ENCODE measurements at regions not wholly inside any gene's neighbourhood (a gene's known extent, or its start where the extent isn't known, plus 50 kb on each side); places are given as distances from the start of the nearest gene placed in this dataset.

DNA sequence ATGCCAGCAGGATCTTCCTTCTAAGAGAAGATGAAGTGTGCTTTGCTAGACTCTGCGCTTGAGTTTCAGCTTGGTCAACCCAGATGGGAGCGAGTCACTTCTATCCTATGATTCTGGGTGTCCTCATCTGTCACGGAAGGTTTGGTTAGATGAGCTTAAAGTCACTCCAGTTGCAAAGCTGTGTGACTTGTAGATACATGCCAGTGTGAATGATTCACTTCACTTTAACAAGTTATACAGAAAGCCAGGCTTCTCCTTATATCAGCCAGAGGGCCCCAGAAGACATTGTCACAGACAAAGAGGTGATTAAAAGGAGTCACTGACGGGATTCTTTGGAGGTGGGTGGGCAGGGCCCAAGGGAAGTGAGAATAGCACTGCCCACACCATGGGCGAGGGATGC, 122.6 kb upstream of the PFKP start:
- no peak overlapping the region for H3K27ac ChIP-seq
- DNase-seq (ENCODE audit: low spot score), result no peak
- no peak overlapping the region for H3K27ac Mint-ChIP-seq
- no peaks in the 10 kb centered on the region for H3K36me3 Mint-ChIP-seq
- H3K9ac ChIP-seq, result no peak overlapping the region
- H3K4me3 ChIP-seq, result no peak overlapping the region
- no peak overlapping the region for H2AFZ ChIP-seq (replicated peaks)
- no peaks in the 10 kb centered on the region for H3K36me3 ChIP-seq
- peaks cover 5% of the 10 kb centered on the region for H3K27me3 Mint-ChIP-seq (ENCODE audit: insufficient read depth, low read depth)
- peaks cover 2% of the 10 kb centered on the region for H3K9me3 Mint-ChIP-seq
- H3K4me1 ChIP-seq, result no peaks in the 10 kb centered on the region
- no peak for TF ChIP-seq EZH2 (IDR thresholded peaks at IDR 0.05)
- TF ChIP-seq, protein P1, sequence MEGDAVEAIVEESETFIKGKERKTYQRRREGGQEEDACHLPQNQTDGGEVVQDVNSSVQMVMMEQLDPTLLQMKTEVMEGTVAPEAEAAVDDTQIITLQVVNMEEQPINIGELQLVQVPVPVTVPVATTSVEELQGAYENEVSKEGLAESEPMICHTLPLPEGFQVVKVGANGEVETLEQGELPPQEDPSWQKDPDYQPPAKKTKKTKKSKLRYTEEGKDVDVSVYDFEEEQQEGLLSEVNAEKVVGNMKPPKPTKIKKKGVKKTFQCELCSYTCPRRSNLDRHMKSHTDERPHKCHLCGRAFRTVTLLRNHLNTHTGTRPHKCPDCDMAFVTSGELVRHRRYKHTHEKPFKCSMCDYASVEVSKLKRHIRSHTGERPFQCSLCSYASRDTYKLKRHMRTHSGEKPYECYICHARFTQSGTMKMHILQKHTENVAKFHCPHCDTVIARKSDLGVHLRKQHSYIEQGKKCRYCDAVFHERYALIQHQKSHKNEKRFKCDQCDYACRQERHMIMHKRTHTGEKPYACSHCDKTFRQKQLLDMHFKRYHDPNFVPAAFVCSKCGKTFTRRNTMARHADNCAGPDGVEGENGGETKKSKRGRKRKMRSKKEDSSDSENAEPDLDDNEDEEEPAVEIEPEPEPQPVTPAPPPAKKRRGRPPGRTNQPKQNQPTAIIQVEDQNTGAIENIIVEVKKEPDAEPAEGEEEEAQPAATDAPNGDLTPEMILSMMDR (IDR thresholded peaks at IDR 0.05), result no peak
- TF ChIP-seq EZH2phosphoT487 (IDR thresholded peaks at IDR 0.05), result no peak
- H3K27me3 ChIP-seq, result no peaks in the 10 kb centered on the region
- no peaks in the 10 kb centered on the region for H3F3A ChIP-seq (ENCODE audit: low read depth)
- H3K4me2 ChIP-seq, result no peak overlapping the region
- H3K79me2 ChIP-seq (ENCODE audit: low read depth), result no peaks in the 10 kb centered on the region
- no peaks in the 10 kb centered on the region for H4K20me1 ChIP-seq (ENCODE audit: low read depth)
- H3K4me3 Mint-ChIP-seq, result no peak overlapping the region
- H3K9me3 ChIP-seq (ENCODE audit: low read depth), result no peaks in the 10 kb centered on the region
- H3K4me1 Mint-ChIP-seq, result no peaks in the 10 kb centered on the region

DNA sequence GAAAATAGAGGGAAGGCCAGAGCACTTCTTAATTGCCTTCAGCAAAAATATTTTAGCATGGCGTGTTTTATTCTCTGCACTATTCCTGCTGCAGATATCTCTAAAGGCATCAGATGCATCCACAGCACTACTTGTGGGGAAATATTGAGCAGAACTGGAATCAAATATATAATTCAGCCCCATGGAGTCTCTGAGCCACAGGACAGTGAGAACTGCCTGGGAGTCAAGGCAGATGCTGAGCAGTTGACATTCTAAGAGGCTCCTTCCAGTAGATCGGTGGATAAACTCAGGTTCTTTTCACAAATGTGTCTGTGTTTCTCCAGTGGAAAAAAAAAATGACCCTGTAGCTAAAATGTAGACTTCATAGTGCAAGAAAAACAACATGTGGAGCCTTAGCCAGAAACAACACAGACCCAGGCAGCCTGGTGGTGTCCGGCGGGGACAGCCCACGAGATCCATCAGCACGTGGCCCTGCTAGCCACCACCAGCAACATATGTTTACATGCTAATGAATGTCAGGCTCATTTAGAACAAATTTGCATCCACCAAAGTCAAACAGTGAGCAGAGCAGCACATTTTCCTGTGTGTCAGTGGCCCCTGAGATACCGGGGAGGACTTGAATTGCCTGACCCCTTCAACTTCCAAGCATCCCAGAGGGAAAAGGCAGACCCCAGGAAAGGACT, 123.3 kb upstream of the PFKP start:
- Histone ChIP-seq H2AFZ (replicated peaks) (no peak overlapping the region), H3K79me2 (ENCODE audit: low read depth) (no peaks in the 10 kb centered on the region), H3K27ac (no peak overlapping the region), H3K4me1 (no peaks in the 10 kb centered on the region), H4K20me1 (ENCODE audit: low read depth) (no peaks in the 10 kb centered on the region), H3K9me3 (ENCODE audit: low read depth) (no peaks in the 10 kb centered on the region), H3K27me3 (no peaks in the 10 kb centered on the region), H3F3A (ENCODE audit: low read depth) (no peaks in the 10 kb centered on the region), H3K4me3 (no peak overlapping the region), H3K9ac (no peak overlapping the region), H3K4me2 (no peak overlapping the region), H3K36me3 (no peaks in the 10 kb centered on the region)
- H3K36me3 Mint-ChIP-seq, result no peaks in the 10 kb centered on the region
- TF ChIP-seq EZH2phosphoT487 (IDR thresholded peaks at IDR 0.05), result no peak
- TF ChIP-seq EZH2 (IDR thresholded peaks at IDR 0.05), result no peak
- TF ChIP-seq, protein P1 (IDR thresholded peaks at IDR 0.05), result no peak
- no peak overlapping the region for H3K4me3 Mint-ChIP-seq
- H3K27me3 Mint-ChIP-seq (ENCODE audit: insufficient read depth, low read depth), result peaks cover 5% of the 10 kb centered on the region
- DNase-seq (ENCODE audit: low spot score), result no peak
- H3K9me3 Mint-ChIP-seq, result peaks cover 2% of the 10 kb centered on the region
- no peaks in the 10 kb centered on the region for H3K4me1 Mint-ChIP-seq
- H3K27ac Mint-ChIP-seq, result no peak overlapping the region

DNA sequence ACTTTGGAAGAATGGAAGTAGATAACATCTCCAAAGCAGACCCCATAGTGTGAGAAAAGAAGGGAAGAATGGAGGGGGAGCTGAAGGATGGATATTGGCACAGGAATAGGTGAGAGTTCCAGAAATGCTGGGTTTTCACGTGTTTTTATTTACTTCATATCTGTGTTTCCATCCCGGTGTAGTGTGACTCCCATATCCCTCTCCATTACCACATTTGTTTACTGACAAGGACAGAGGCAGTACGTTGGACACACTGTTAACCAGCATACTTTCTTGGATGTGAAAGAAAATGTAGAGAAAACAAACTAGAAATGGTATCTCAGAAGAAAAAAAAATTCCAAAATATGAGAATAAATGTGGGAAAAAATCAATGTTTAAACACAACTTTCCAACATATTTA, 124.4 kb upstream of the PFKP start:
- Histone ChIP-seq H3K9me3 (ENCODE audit: low read depth) (no peaks in the 10 kb centered on the region), H3K27me3 (no peaks in the 10 kb centered on the region), H3K79me2 (ENCODE audit: low read depth) (no peaks in the 10 kb centered on the region), H3F3A (ENCODE audit: low read depth) (no peaks in the 10 kb centered on the region), H4K20me1 (ENCODE audit: low read depth) (no peaks in the 10 kb centered on the region), H3K36me3 (no peaks in the 10 kb centered on the region), H3K9ac (no peak overlapping the region), H3K4me1 (no peaks in the 10 kb centered on the region), H3K4me2 (no peak overlapping the region), H3K4me3 (no peak overlapping the region), H2AFZ (replicated peaks) (no peak overlapping the region), H3K27ac (no peak overlapping the region)
- H3K4me1 Mint-ChIP-seq, result no peaks in the 10 kb centered on the region
- no peak overlapping the region for H3K27ac Mint-ChIP-seq
- no peak overlapping the region for H3K4me3 Mint-ChIP-seq
- no peak for DNase-seq (ENCODE audit: low spot score)
- H3K9me3 Mint-ChIP-seq, result peaks cover 2% of the 10 kb centered on the region
- peaks cover 5% of the 10 kb centered on the region for H3K27me3 Mint-ChIP-seq (ENCODE audit: insufficient read depth, low read depth)
- no peaks in the 10 kb centered on the region for H3K36me3 Mint-ChIP-seq
- TF ChIP-seq EZH2 (IDR thresholded peaks at IDR 0.05) (no peak), EZH2phosphoT487 (IDR thresholded peaks at IDR 0.05) (no peak)
- TF ChIP-seq, protein P1 (IDR thresholded peaks at IDR 0.05), result no peak
